GM19397 (cell line): ENCODE measurements at regions not wholly inside any gene's neighbourhood (a gene's known extent, or its start where the extent isn't known, plus 50 kb on each side); places are given as distances from the start of the nearest gene placed in this dataset.

ENCODE experiments used
- ATAC-seq: cut with Tn5 transposase; IDR thresholded peaks from one replicate; pipeline ENCODE4 v1.9.1; 2021; ENCODE audit warnings: mild to moderate bottlenecking, moderate library complexity; ENCODE audit not compliant: unreplicated experiment

GRCh38 chr17:77426676-77427386, 286.1 kb downstream of the SEC14L1 start:
- no peak for ATAC-seq

GRCh38 chr17:77427391-77427991, 286.7 kb downstream of the SEC14L1 start:
- no peak for ATAC-seq

- ATAC-seq = no peak
Measured at GRCh38 chr17:77428020-77428748, 287.4 kb downstream of the SEC14L1 start.

- ATAC-seq = no peak
Measured at GRCh38 chr17:77428749-77429368, 288.1 kb downstream of the SEC14L1 start.

- no peak for ATAC-seq
Measured at GRCh38 chr17:77429369-77429968, 288.7 kb downstream of the SEC14L1 start.

- ATAC-seq = no peak
Measured at GRCh38 chr17:77429969-77430752, 289.4 kb downstream of the SEC14L1 start.

- ATAC-seq = no peak
Measured at GRCh38 chr17:77432034-77432661, 291.4 kb downstream of the SEC14L1 start.

- ATAC-seq = no peak
Measured at GRCh38 chr17:77432742-77433141, 292.0 kb downstream of the SEC14L1 start.

GRCh38 chr17:77433385-77434135, 292.8 kb downstream of the SEC14L1 start:
- ATAC-seq = no peak

- ATAC-seq = no peak
Measured at GRCh38 chr17:77434136-77435114, 293.7 kb downstream of the SEC14L1 start.

GRCh38 chr17:77435272-77436057, 294.7 kb downstream of the SEC14L1 start:
- ATAC-seq = no peak

GRCh38 chr17:77436058-77436442, 295.3 kb downstream of the SEC14L1 start:
- no peak for ATAC-seq

GRCh38 chr17:77436481-77436880, 295.7 kb downstream of the SEC14L1 start:
- ATAC-seq = no peak

GRCh38 chr17:77437017-77437416, 296.2 kb downstream of the SEC14L1 start:
- no peak for ATAC-seq

GRCh38 chr17:77437747-77438146, 297.0 kb downstream of the SEC14L1 start:
- ATAC-seq = no peak

- no peak for ATAC-seq
Measured at GRCh38 chr17:77438241-77439188, 297.7 kb downstream of the SEC14L1 start.
